ENCODE measurements at regions not wholly inside any gene's neighbourhood (a gene's known extent, or its start where the extent isn't known, plus 50 kb on each side); places are given as distances from the start of the nearest gene placed in this dataset.

- peak in 47 of 58 donors; percentile 13 to 72 (median 49) for DNase-seq
These were observed 67.3 kb upstream of the AKT3 start for GRCh38 chr1:243917177-243917862.

- DNase-seq = no peak
These were observed 66.1 kb upstream of the AKT3 start for GRCh38 chr1:243916160-243916559.

GRCh38 chr1:243912347-243912746, 62.3 kb upstream of the AKT3 start:
- no peak for DNase-seq

- no peak for DNase-seq
These were observed 60.6 kb upstream of the AKT3 start for GRCh38 chr1:243910607-243911006.

GRCh38 chr1:243903895-243904294, 53.9 kb upstream of the AKT3 start:
- DNase-seq = peak in 1 of 58 donors; percentile 6

GRCh38 chr1:243903041-243903440, 53.0 kb upstream of the AKT3 start:
- DNase-seq = peak in 6 of 58 donors; percentile 5 to 38 (median 16)

GRCh38 chr1:243902100-243902499, 52.1 kb upstream of the AKT3 start:
- DNase-seq = no peak

Data from anterior cingulate cortex (tissue), 58 donors.